ENCODE measurements at regions not wholly inside any gene's neighbourhood (a gene's known extent, or its start where the extent isn't known, plus 50 kb on each side); places are given as distances from the start of the nearest gene placed in this dataset.

- no peak overlapping the region for H2BK15ac ChIP-seq (ENCODE audit: low read depth, low read length)
- BruUV-seq (replicated peaks), result no TSS peak
- in situ Hi-C loops (cut with MboI; ENCODE audit: low sequenced_read_pairs), result no loop called here
Observed at GRCh38 chr5:119816055-119816454, 186.7 kb downstream of the FAM170A start.

More at GRCh38 chr5:119816055-119816454, 186.7 kb downstream of the FAM170A start:
- Histone ChIP-seq H3K14ac (replicated peaks; ENCODE audit: low read depth, low read length) (no peak overlapping the region), H3K23ac (ENCODE audit: low read depth, low read length) (no peak overlapping the region), H3K4me3 (ENCODE audit: insufficient read depth, low read depth, low read length) (no peak overlapping the region), H4K5ac (ENCODE audit: low read depth, low read length) (no peak overlapping the region), H3K4me1 (ENCODE audit: control insufficient read depth, insufficient read depth, low read length) (no peaks in the 10 kb centered on the region), H4K91ac (ENCODE audit: insufficient read depth, low read depth, low read length) (no peak overlapping the region), H4K20me1 (ENCODE audit: insufficient read depth, low read length) (no peaks in the 10 kb centered on the region), H3K9me3 (ENCODE audit: control insufficient read depth, insufficient read depth, low read length) (no peaks in the 10 kb centered on the region), H2AK9ac (replicated peaks; ENCODE audit: low read depth, low read length, poor library complexity) (no peak overlapping the region), H3K27ac (ENCODE audit: insufficient read depth, low read length) (no peak overlapping the region), H3K9me1 (ENCODE audit: insufficient read depth, low read length) (no peaks in the 10 kb centered on the region), H3K9ac (ENCODE audit: low read depth, low read length) (no peak overlapping the region), H3K36me3 (ENCODE audit: control insufficient read depth, insufficient read depth, low read length) (no peaks in the 10 kb centered on the region), H3K4me2 (ENCODE audit: low read depth, low read length) (no peak overlapping the region), H2BK120ac (ENCODE audit: low read depth, low read length) (no peak overlapping the region), H2BK20ac (ENCODE audit: low read depth, low read length) (no peak overlapping the region), H3K79me1 (ENCODE audit: low read depth in 1 of 2, low read length in 2 of 2) (no peaks in the 10 kb centered on the region), H3K4ac (ENCODE audit: low read depth, low read length) (no peak overlapping the region), H3K18ac (ENCODE audit: low read depth, low read length) (no peak overlapping the region), H2AFZ (replicated peaks; ENCODE audit: low read length, poor library complexity) (no peak overlapping the region), H2AK5ac (ENCODE audit: low read depth, low read length) (no peak overlapping the region), H3K56ac (ENCODE audit: extremely low read depth, insufficient read depth, low read length) (no peak overlapping the region), H4K8ac (ENCODE audit: low read depth in 2 of 2, low read length in 2 of 2) (no peak overlapping the region), H2BK5ac (ENCODE audit: low read depth, low read length, poor library complexity, severe bottlenecking) (no peak overlapping the region), H3K27me3 (ENCODE audit: control insufficient read depth, insufficient read depth, low read length) (no peaks in the 10 kb centered on the region)
- CTCF ChIA-PET, result no interaction called here
- no peak for DNase-seq
- POLR2A ChIA-PET (ENCODE audit: unreplicated experiment), result no interaction called here
- dilution Hi-C loops (cut with HindIII; ENCODE audit: low sequenced_read_pairs, unreplicated experiment), result no loop called here
- TF ChIP-seq BHLHE40 (IDR thresholded peaks at IDR 0.05; ENCODE audit: low read depth, low read length) (no peak), MAZ (IDR thresholded peaks at IDR 0.05; ENCODE audit: borderline replicate concordance, low read depth, low read length) (no peak), RAD21 (IDR thresholded peaks at IDR 0.05; ENCODE audit: low read length) (no peak), USF2 (IDR thresholded peaks at IDR 0.05; ENCODE audit: low read depth, low read length) (no peak), MXI1 (IDR thresholded peaks at IDR 0.05; ENCODE audit: borderline replicate concordance, low read depth, low read length) (no peak), NFE2L2 (IDR thresholded peaks at IDR 0.05; ENCODE audit: low read depth, low read length) (no peak), SMC3 (IDR thresholded peaks at IDR 0.05; ENCODE audit: low read depth, low read length) (no peak), CHD1 (IDR thresholded peaks at IDR 0.05; ENCODE audit: low read depth, low read length) (no peak), FOS (IDR thresholded peaks at IDR 0.05; ENCODE audit: low read depth, low read length) (no peak), POLR2A (IDR thresholded peaks at IDR 0.05; ENCODE audit: low read depth, low read length) (no peak)
- TF ChIP-seq, protein P1, sequence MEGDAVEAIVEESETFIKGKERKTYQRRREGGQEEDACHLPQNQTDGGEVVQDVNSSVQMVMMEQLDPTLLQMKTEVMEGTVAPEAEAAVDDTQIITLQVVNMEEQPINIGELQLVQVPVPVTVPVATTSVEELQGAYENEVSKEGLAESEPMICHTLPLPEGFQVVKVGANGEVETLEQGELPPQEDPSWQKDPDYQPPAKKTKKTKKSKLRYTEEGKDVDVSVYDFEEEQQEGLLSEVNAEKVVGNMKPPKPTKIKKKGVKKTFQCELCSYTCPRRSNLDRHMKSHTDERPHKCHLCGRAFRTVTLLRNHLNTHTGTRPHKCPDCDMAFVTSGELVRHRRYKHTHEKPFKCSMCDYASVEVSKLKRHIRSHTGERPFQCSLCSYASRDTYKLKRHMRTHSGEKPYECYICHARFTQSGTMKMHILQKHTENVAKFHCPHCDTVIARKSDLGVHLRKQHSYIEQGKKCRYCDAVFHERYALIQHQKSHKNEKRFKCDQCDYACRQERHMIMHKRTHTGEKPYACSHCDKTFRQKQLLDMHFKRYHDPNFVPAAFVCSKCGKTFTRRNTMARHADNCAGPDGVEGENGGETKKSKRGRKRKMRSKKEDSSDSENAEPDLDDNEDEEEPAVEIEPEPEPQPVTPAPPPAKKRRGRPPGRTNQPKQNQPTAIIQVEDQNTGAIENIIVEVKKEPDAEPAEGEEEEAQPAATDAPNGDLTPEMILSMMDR (conservative IDR thresholded peaks at IDR 0.05; ENCODE audit: low read depth, low read length), result no peak
- intact Hi-C loops (cut with micrococcal nuclease), result no loop called here
- ATAC-seq (ENCODE audit: low read depth), result no peak
